Fibroblast of lung (primary cell): ENCODE measurements at regions not wholly inside any gene's neighbourhood (a gene's known extent, or its start where the extent isn't known, plus 50 kb on each side); places are given as distances from the start of the nearest gene placed in this dataset.

Source experiments
- DNase-seq, 2 donors: peaks; one replicate each; pipeline versions ENCODE4 v3.0.0 to v3.0.0-alpha.2; 2010; ENCODE audit warnings: low read depth in 2 of 2
- H2AFZ ChIP-seq: 2 replicates; pipeline ENCODE4 v1.5.1; 2012; ENCODE audit warnings: low read length, control low read depth, inconsistent platforms
- H3K27ac ChIP-seq: 2 replicates; pipeline ENCODE4 v1.5.1; 2011; ENCODE audit warnings: low read length, control low read depth; ENCODE audit not compliant: insufficient read depth
- H3K27me3 ChIP-seq: 2 replicates; pipeline ENCODE4 v1.5.1; 2011; ENCODE audit warnings: mild to moderate bottlenecking, low read length; ENCODE audit not compliant: control insufficient read depth, insufficient read depth
- H3K36me3 ChIP-seq: 2 replicates; pipeline ENCODE4 v1.5.1; 2011; ENCODE audit warnings: low read length; ENCODE audit not compliant: control insufficient read depth, insufficient read depth
- H3K4me1 ChIP-seq: 2 replicates; pipeline ENCODE4 v1.5.1; 2011; ENCODE audit warnings: low read length; ENCODE audit not compliant: control insufficient read depth, insufficient read depth; ENCODE audit errors: extremely low read depth
- H3K4me2 ChIP-seq: 2 replicates; pipeline ENCODE4 v1.5.1; 2011; ENCODE audit warnings: low read length, control low read depth; ENCODE audit not compliant: insufficient read depth; ENCODE audit errors: extremely low read depth
- H3K4me3 ChIP-seq, 4 experiments: fragments of 200-600 bp in 1 of 4; sonication (generic) in 1 of 4; replicated peaks in 1 of 4; 2 replicates each; pipeline ENCODE4 v1.5.1; 2011 to 2016; ENCODE audit warnings: low read length in 4 of 4, low read depth in 3 of 4, mild to moderate bottlenecking in 3 of 4, control low read depth in 2 of 4, inconsistent platforms in 1 of 4, mixed read lengths in 1 of 4; ENCODE audit not compliant: insufficient read depth in 1 of 4; ENCODE audit errors: control extremely low read depth in 1 of 4
- H3K79me2 ChIP-seq: 2 replicates; pipeline ENCODE4 v1.5.1; 2012; ENCODE audit warnings: mild to moderate bottlenecking, low read length, inconsistent platforms; ENCODE audit not compliant: control insufficient read depth, insufficient read depth
- H3K9ac ChIP-seq: 2 replicates; pipeline ENCODE4 v1.5.1; 2011; ENCODE audit warnings: mild to moderate bottlenecking, low read length, control low read depth; ENCODE audit not compliant: insufficient read depth
- H3K9me3 ChIP-seq: 2 replicates; pipeline ENCODE4 v1.5.1; 2012; ENCODE audit warnings: low read depth, low read length; ENCODE audit not compliant: control insufficient read depth, insufficient read depth
- H4K20me1 ChIP-seq: 2 replicates; pipeline ENCODE4 v1.5.1; 2011; ENCODE audit warnings: low read length; ENCODE audit not compliant: control insufficient read depth, insufficient read depth; ENCODE audit errors: extremely low read depth
- CTCF ChIP-seq, 2 donors: IDR thresholded peaks in 1 of 2; conservative IDR thresholded peaks in 1 of 2; 1 replicate in 1 of 2; 2 replicates in 1 of 2; pipeline ENCODE4 v1.5.1; 2011 to 2012; ENCODE audit warnings: low read length in 2 of 2, control low read depth in 1 of 2, inconsistent platforms in 1 of 2, low read depth in 1 of 2, mild to moderate bottlenecking in 1 of 2
- EZH2 ChIP-seq: IDR thresholded peaks from 2 replicates; pipeline ENCODE4 v1.5.1; 2012; ENCODE audit warnings: low read length, control low read depth, mild to moderate bottlenecking; ENCODE audit errors: missing control alignments

- H3K36me3 ChIP-seq = no peaks in the 10 kb centered on the region
- no peaks in the 10 kb centered on the region for H3K27me3 ChIP-seq
- TF ChIP-seq CTCF (conservative IDR thresholded peaks at IDR 0.05 in 1 of 2, IDR thresholded peaks at IDR 0.05 in 1 of 2; ENCODE audit: low read depth in 1 of 2, low read length in 2 of 2) = no peak
- no peak for TF ChIP-seq EZH2
- H3K9ac ChIP-seq = no peak overlapping the region
- no peak overlapping the region for H3K27ac ChIP-seq
- H4K20me1 ChIP-seq = no peaks in the 10 kb centered on the region
- no peaks in the 10 kb centered on the region for H3K4me1 ChIP-seq
- DNase-seq = no peak
- H3K4me3 ChIP-seq = no peak overlapping the region
- no peaks in the 10 kb centered on the region for H3K9me3 ChIP-seq
- H2AFZ ChIP-seq = no peak overlapping the region
- H3K79me2 ChIP-seq = no peaks in the 10 kb centered on the region
- H3K4me2 ChIP-seq = no peak overlapping the region
Measured at GRCh38 chr14:87203346-87203745, 789.6 kb downstream of the GALC start.

- no peaks in the 10 kb centered on the region for H3K36me3 ChIP-seq
- H2AFZ ChIP-seq = no peak overlapping the region
- TF ChIP-seq CTCF (conservative IDR thresholded peaks at IDR 0.05 in 1 of 2, IDR thresholded peaks at IDR 0.05 in 1 of 2; ENCODE audit: low read depth in 1 of 2, low read length in 2 of 2) = no peak
- no peak for TF ChIP-seq EZH2
- H3K4me3 ChIP-seq = no peak overlapping the region
- H3K4me1 ChIP-seq = no peaks in the 10 kb centered on the region
- H3K27me3 ChIP-seq = no peaks in the 10 kb centered on the region
- H3K4me2 ChIP-seq = no peak overlapping the region
- H4K20me1 ChIP-seq = no peaks in the 10 kb centered on the region
- DNase-seq = no peak
- H3K79me2 ChIP-seq = no peaks in the 10 kb centered on the region
- H3K9ac ChIP-seq = no peak overlapping the region
- H3K9me3 ChIP-seq = no peaks in the 10 kb centered on the region
- H3K27ac ChIP-seq = no peak overlapping the region
Measured at GRCh38 chr14:87199381-87199780, 793.6 kb downstream of the GALC start.

- Histone ChIP-seq H3K36me3 (no peaks in the 10 kb centered on the region), H3K27me3 (no peaks in the 10 kb centered on the region)
- no peak for TF ChIP-seq EZH2
- TF ChIP-seq CTCF (conservative IDR thresholded peaks at IDR 0.05 in 1 of 2, IDR thresholded peaks at IDR 0.05 in 1 of 2; ENCODE audit: low read depth in 1 of 2, low read length in 2 of 2) = no peak
Measured at GRCh38 chr14:87196436-87196835, 796.5 kb downstream of the GALC start.

More at GRCh38 chr14:87196436-87196835, 796.5 kb downstream of the GALC start:
- Histone ChIP-seq H3K4me1 (no peaks in the 10 kb centered on the region), H3K9me3 (no peaks in the 10 kb centered on the region), H3K9ac (no peak overlapping the region), H3K4me2 (no peak overlapping the region), H3K4me3 (no peak overlapping the region), H3K27ac (no peak overlapping the region), H3K79me2 (no peaks in the 10 kb centered on the region), H4K20me1 (no peaks in the 10 kb centered on the region), H2AFZ (no peak overlapping the region)
- DNase-seq = peak; percentile 3 to 5
